ENCODE measurements at regions not wholly inside any gene's neighbourhood (a gene's known extent, or its start where the extent isn't known, plus 50 kb on each side); places are given as distances from the start of the nearest gene placed in this dataset.

DNA sequence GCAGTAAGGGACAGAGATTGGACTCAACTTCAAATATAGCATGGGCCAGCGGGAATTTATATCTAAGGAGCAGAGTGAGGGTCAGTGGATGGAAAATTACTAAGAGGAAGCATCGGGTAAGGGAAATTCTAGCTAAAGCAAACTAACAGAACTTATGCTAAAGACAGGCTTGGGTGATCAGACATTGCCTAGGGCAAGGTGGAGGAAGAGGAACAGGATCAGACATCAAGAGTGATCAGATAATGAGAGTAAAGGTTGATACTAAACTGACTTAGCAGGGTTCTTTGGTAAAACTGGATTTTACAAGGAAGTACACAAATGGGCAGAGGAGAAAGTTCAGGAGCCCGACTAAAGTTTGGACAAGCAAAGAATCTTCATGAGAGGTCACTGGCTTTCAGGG is 86.3 kb upstream of the TOM1L1 start:
- no peak for DNase-seq

- no peak for DNase-seq
Measured at GRCh38 chr17:54834086-54834485, 66.6 kb upstream of the TOM1L1 start.

DNA sequence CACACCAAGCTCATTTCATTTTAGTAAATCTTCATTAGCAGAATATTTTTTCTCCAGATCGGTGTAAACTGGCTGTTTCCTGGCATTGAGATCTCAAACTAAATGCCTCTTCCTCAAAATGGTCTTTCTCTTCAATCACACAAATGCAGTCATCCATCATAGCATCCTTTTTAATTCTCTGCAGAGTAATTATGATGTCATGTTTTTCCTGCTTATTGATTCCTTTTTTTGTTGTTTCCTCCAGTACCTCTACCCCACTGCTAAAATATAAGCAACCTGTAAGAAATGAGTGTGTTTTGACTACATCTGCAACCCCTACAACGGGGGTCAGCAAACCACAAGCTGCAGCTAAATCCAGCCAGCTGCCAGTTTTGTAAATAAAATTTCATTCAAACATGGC is 65.6 kb upstream of the TOM1L1 start:
- no peak for DNase-seq

DNA sequence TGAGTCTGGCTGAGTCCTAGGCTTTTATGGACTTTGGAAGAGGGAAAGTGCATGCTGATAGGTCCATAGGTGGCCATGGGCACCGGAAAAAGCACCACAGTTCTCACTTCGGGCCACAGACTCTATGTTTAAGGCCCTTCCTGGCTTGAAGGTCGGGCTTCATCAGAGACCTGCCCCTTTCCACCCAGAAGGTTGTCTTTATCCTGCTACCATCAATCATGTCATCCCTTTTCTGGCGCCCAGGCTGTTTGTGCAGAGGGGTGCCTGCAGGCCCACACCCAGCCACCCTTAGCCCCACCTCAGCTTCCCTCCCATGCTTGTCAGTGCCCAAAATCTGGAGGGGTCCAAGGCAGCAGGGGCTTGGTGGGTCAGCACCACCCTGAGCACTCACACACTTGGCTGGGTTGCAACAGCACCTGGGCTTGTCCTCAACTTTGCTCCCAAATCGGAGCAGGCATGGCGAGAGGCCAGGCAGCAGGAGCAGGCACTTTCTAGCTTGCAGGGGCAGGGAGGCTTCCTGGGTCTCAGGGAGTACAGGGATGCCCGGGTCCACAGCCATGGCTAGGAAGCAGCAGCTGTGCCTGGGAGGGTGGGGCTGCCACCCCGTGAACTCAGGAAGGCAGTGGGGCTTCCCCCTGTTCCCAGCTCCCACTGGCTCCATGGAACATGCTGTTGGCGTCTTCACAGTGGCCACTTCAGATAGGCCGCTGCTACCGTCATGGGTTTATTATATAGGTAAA is 63.8 kb upstream of the TOM1L1 start:
- DNase-seq = no peak

- DNase-seq = no peak
Measured at GRCh38 chr17:54838651-54839421, 61.8 kb upstream of the TOM1L1 start.

DNA sequence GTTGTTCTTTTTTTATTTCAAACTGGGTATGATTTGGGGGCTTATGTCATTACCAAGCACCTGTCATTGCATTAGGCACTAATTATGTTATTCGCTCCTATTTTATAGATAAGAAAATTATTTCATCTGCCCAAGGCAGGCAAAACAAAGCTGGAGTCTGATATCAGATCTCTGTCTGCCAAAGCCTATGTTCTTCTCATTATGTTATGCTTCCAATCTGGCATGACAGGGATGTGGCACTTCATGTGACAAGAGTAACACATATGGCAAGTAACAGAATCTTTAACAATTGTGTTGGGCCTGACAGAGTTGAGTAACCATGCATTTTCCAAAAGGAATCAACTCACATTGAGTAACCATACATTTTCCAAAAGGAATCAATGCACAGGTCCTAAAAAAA is 61.2 kb upstream of the TOM1L1 start:
- no peak for DNase-seq

DNA sequence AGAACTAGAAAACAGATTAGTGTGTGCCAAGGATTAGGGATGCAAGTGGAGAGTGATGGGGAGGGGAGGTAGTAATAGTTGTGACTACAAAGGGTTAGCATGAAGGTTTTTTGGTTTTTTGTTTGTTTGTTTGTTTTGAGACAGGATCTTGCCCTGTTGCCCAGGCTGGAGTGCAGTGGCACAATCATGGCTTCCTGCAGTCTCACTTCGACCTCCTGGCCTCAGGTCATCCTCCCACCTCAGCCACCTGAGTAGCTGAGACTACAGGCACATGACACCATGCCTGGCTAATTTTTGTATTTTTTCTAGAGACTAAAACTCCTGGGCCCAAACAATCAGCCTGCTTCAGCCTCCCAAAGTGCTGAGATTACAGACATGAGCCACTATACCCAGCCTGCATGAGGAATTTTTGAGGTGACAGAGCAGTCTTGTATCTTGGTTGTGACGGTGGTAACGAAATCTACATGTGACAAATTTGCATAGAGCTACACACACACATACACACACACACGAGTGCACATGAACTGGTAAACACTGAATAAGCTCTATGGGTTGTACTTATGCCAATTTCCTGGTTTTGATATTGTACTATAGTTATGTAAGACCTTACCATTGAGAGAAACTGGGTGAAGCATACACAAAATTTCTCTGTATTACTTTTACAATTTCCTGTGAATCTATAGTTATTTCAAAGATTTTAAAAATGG is 59.6 kb upstream of the TOM1L1 start:
- DNase-seq = no peak

- DNase-seq = no peak
Measured at GRCh38 chr17:54841656-54842055, 59.0 kb upstream of the TOM1L1 start.

- no peak for DNase-seq
Measured at GRCh38 chr17:54844233-54844632, 56.4 kb upstream of the TOM1L1 start.

- no peak for DNase-seq
Measured at GRCh38 chr17:54848368-54848987, 52.2 kb upstream of the TOM1L1 start.

DNA sequence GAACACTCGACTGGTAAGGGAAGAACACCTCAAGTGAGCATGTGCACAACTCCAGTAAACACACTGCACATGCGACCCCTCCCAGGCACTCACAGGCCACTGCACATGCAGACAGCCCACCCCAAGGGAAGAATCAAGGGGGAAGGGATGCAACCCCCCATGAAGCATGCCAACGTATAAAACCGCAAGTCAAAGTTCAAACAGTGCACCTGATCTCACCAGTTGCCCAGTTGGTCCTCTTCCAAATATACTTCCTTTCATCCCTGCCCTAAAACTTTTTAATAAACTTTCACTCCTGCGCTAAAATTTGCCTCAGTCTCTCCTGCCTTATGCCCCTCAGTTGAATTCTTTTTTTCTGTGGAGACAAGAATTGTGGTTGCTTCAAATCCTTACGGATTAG is 51.0 kb upstream of the TOM1L1 start:
- no peak for DNase-seq

All from anterior cingulate cortex (tissue), 58 donors.